ENCODE measurements at regions not wholly inside any gene's neighbourhood (a gene's known extent, or its start where the extent isn't known, plus 50 kb on each side); places are given as distances from the start of the nearest gene placed in this dataset.

- TF ChIP-seq CTCF (IDR thresholded peaks at IDR 0.05 in 2 of 3, conservative IDR thresholded peaks at IDR 0.05 in 1 of 3; ENCODE audit: borderline replicate concordance in 1 of 3, insufficient read depth in 1 of 3, low read depth in 2 of 3, low read length in 2 of 3), result no peak
- no peak for TF ChIP-seq ZNF274 (IDR thresholded peaks at IDR 0.05; ENCODE audit: low read depth, low read length)
- no peak for TF ChIP-seq SIN3A (IDR thresholded peaks at IDR 0.05; ENCODE audit: low read depth)
These were observed 915.8 kb downstream of the XPNPEP1 start (continued) for GRCh38 chr10:109007514-109007913.

- ATAC-seq, result no peak
- intact Hi-C loops (cut with micrococcal nuclease), result no loop called here
- TF ChIP-seq JUND (IDR thresholded peaks at IDR 0.05), result no peak
- TF ChIP-seq YY1 (IDR thresholded peaks at IDR 0.05; ENCODE audit: extremely low read depth, insufficient replicate concordance, low read depth, low read length), result no peak
- TF ChIP-seq EZH2phosphoT487 (IDR thresholded peaks at IDR 0.05; ENCODE audit: borderline replicate concordance), result no peak
- no peak for TF ChIP-seq SRF (IDR thresholded peaks at IDR 0.05; ENCODE audit: low read depth)
- no peak for TF ChIP-seq REST (IDR thresholded peaks at IDR 0.05; ENCODE audit: low read depth)
- TF ChIP-seq ZFX (IDR thresholded peaks at IDR 0.05), result no peak
- TF ChIP-seq ATF3 (IDR thresholded peaks at IDR 0.05), result no peak
- TF ChIP-seq RAD21 (IDR thresholded peaks at IDR 0.05; ENCODE audit: low read depth), result no peak
- ChIA-PET RAD21 (ENCODE audit: low non-redundant PET in 1 of 2, low total read pairs in 2 of 2, uncharacterized antibody in 2 of 2, unreplicated experiment in 2 of 2) (no interaction called here), POLR2A (no interaction called here), CTCF (no interaction called here)
- DNase-seq (ENCODE audit: low read depth, low spot score), result no peak
- no peak overlapping the region for H3K27ac ChIP-seq (ENCODE audit: low read depth, low read length)
- H3K9me3 ChIP-seq (ENCODE audit: control insufficient read depth in 1 of 2, insufficient read depth in 1 of 2, low read depth in 1 of 2, low read length in 2 of 2), result peaks cover 24 to 36% of the 10 kb centered on the region in 2 experiments; a peak in 3 of 4 replicates
- H3K27me3 ChIP-seq (ENCODE audit: insufficient read depth, low read length), result no peaks in the 10 kb centered on the region
- H2AFZ ChIP-seq (ENCODE audit: low read depth, low read length, poor library complexity, severe bottlenecking), result no peak overlapping the region
- no peak overlapping the region for H3K9ac ChIP-seq (ENCODE audit: low read length)
- no peak overlapping the region for H3K4me2 ChIP-seq (ENCODE audit: low read length)
- H3K36me3 ChIP-seq (ENCODE audit: control insufficient read depth in 1 of 2, insufficient read depth in 2 of 2, low read length in 2 of 2), result no peaks in the 10 kb centered on the region
- H4K20me1 ChIP-seq (ENCODE audit: insufficient read depth), result no peaks in the 10 kb centered on the region
- H3K4me3 ChIP-seq (replicated peaks in 1 of 2; ENCODE audit: low read depth in 1 of 2, low read length in 2 of 2), result no peak overlapping the region
- H3K79me2 ChIP-seq (ENCODE audit: insufficient read depth, low read length), result no peaks in the 10 kb centered on the region
- H3K4me1 ChIP-seq (ENCODE audit: control insufficient read depth in 1 of 2, insufficient read depth in 2 of 2, low read length in 2 of 2), result no peaks in the 10 kb centered on the region
- no TSS peak for BruUV-seq (replicated peaks)
- no peaks in the 10 kb centered on the region for H3K9me2 ChIP-seq (ENCODE audit: insufficient read depth)
These were observed 932.9 kb downstream of the XPNPEP1 start for GRCh38 chr10:108990441-108990840.

Measured in HCT116 (cell line).